Osteoblast (primary cell): ENCODE measurements at regions not wholly inside any gene's neighbourhood (a gene's known extent, or its start where the extent isn't known, plus 50 kb on each side); places are given as distances from the start of the nearest gene placed in this dataset.
"Not testable (repeated sequence)": the region's sequence is repeated elsewhere in the genome, so short reads cannot be mapped to it uniquely, and the experiment has no call there.

Experiments
- DNase-seq: peaks from one replicate; pipeline ENCODE4 v3.0.0; 2011; ENCODE audit warnings: low spot score, mixed read lengths; ENCODE audit not compliant: insufficient read length; ENCODE audit errors: missing footprints
- H2AFZ ChIP-seq: 2 replicates; pipeline ENCODE4 v1.6.0; 2011; ENCODE audit warnings: mild to moderate bottlenecking, low read length
- H3K27ac ChIP-seq: 2 replicates; pipeline ENCODE4 v1.5.1; 2011; ENCODE audit warnings: mild to moderate bottlenecking, low read depth, low read length, moderate library complexity
- H3K27me3 ChIP-seq: 2 replicates; pipeline ENCODE4 v1.6.0; 2012; ENCODE audit warnings: mild to moderate bottlenecking, control low read depth, inconsistent platforms, low read length, moderate library complexity; ENCODE audit not compliant: insufficient read depth
- H3K36me3 ChIP-seq: 2 replicates; pipeline ENCODE4 v1.5.1; 2011; ENCODE audit warnings: mild to moderate bottlenecking, low read length, control low read depth, moderate library complexity; ENCODE audit not compliant: insufficient read depth
- H3K4me1 ChIP-seq: 2 replicates; pipeline ENCODE4 v1.5.1; 2011; ENCODE audit warnings: mild to moderate bottlenecking, low read length, control low read depth, moderate library complexity; ENCODE audit not compliant: insufficient read depth
- H3K4me2 ChIP-seq: 2 replicates; pipeline ENCODE4 v1.6.0; 2011; ENCODE audit warnings: mild to moderate bottlenecking, low read length; ENCODE audit not compliant: insufficient read depth
- H3K4me3 ChIP-seq: fragments of 200-600 bp; sonication (generic); 3 replicates; pipeline ENCODE4 v1.5.1; 2012; ENCODE audit warnings: mild to moderate bottlenecking, low read length, inconsistent platforms; ENCODE audit not compliant: insufficient read depth
- H3K79me2 ChIP-seq: 2 replicates; pipeline ENCODE4 v1.6.0; 2012; ENCODE audit warnings: mild to moderate bottlenecking, low read length, control low read depth, inconsistent platforms; ENCODE audit not compliant: insufficient read depth
- H3K9me3 ChIP-seq: 2 replicates; pipeline ENCODE4 v1.5.1; 2011; ENCODE audit warnings: low read depth, low read length, control low read depth
- H4K20me1 ChIP-seq: 2 replicates; pipeline ENCODE4 v1.6.0; 2012; ENCODE audit warnings: mild to moderate bottlenecking, low read length, control low read depth; ENCODE audit not compliant: insufficient read depth
- CTCF ChIP-seq: IDR thresholded peaks from 2 replicates; pipeline ENCODE4 v1.5.1; 2011; ENCODE audit warnings: mild to moderate bottlenecking, low read depth, low read length, moderate library complexity; ENCODE audit errors: extremely low read depth

GRCh38 chr10:35274498-35275060, 61.7 kb upstream of the CCNY start:
- no peak for TF ChIP-seq CTCF
- Histone ChIP-seq H2AFZ (no peak overlapping the region), H3K27ac (no peak overlapping the region), H3K79me2 (no peaks in the 10 kb centered on the region), H3K4me1 (no peaks in the 10 kb centered on the region), H3K36me3 (no peaks in the 10 kb centered on the region), H3K4me2 (no peak overlapping the region), H3K9me3 (no peaks in the 10 kb centered on the region), H3K27me3 (no peaks in the 10 kb centered on the region), H3K4me3 (no peak overlapping the region), H4K20me1 (no peaks in the 10 kb centered on the region)
- DNase-seq, result no peak

GRCh38 chr10:35276889-35277288, 59.4 kb upstream of the CCNY start:
- H2AFZ ChIP-seq, result no peak overlapping the region
- no peak overlapping the region for H3K4me3 ChIP-seq
- H3K27ac ChIP-seq, result no peak overlapping the region
- H3K27me3 ChIP-seq, result no peaks in the 10 kb centered on the region
- no peaks in the 10 kb centered on the region for H3K9me3 ChIP-seq
- no peak for TF ChIP-seq CTCF
- no peaks in the 10 kb centered on the region for H3K36me3 ChIP-seq
- no peak overlapping the region for H3K4me2 ChIP-seq
- H3K4me1 ChIP-seq, result no peaks in the 10 kb centered on the region
- no peak for DNase-seq
- H3K79me2 ChIP-seq, result no peaks in the 10 kb centered on the region
- H4K20me1 ChIP-seq, result no peaks in the 10 kb centered on the region

GRCh38 chr10:35280246-35280645, 56.1 kb upstream of the CCNY start:
- not testable (repeated sequence) for H4K20me1 ChIP-seq, H3K36me3 ChIP-seq

More at GRCh38 chr10:35280246-35280645, 56.1 kb upstream of the CCNY start:
- H2AFZ ChIP-seq, H3K4me1 ChIP-seq, H3K27ac ChIP-seq, H3K4me3 ChIP-seq, H3K27me3 ChIP-seq, DNase-seq, H3K79me2 ChIP-seq, H3K9me3 ChIP-seq, H3K4me2 ChIP-seq: not testable (repeated sequence)
